Transverse colon (tissue), 4 donors: ENCODE measurements at regions not wholly inside any gene's neighbourhood (a gene's known extent, or its start where the extent isn't known, plus 50 kb on each side); places are given as distances from the start of the nearest gene placed in this dataset.
A peak's percentile ranks its signal among the peaks of the same experiment; 100 is the strongest.

Experiments used
- DNase-seq: peaks from one replicate; pipeline ENCODE4 v3.0.0-alpha.2; 2019
- H3K27ac ChIP-seq, 4 donors: fragments of 200-600 bp; sonication (generic); 2 replicates each; pipeline ENCODE4 v1.5.1; 2016 to 2018; ENCODE audit warnings: inconsistent platforms in 4 of 4
- H3K27me3 ChIP-seq: fragments of 200-600 bp; sonication (generic); 2 replicates; pipeline ENCODE4 v1.5.1; 2017; ENCODE audit warnings: inconsistent platforms
- H3K36me3 ChIP-seq, 4 donors: fragments of 200-600 bp; sonication (generic); 2 replicates each; pipeline ENCODE4 v1.5.1; 2017 to 2019; ENCODE audit warnings: inconsistent platforms in 4 of 4
- H3K4me1 ChIP-seq, 4 donors: fragments of 200-600 bp; sonication (generic); 2 replicates each; pipeline ENCODE4 v1.5.1; 2017 to 2020; ENCODE audit warnings: inconsistent platforms in 4 of 4
- H3K4me3 ChIP-seq, 4 donors: fragments of 200-600 bp; sonication (generic); 1 replicate in 1 of 4; 2 replicates in 3 of 4; pipeline versions ENCODE4 v1.5.1 to v1.6.1; 2017 to 2019; ENCODE audit warnings: inconsistent platforms in 4 of 4
- H3K9me3 ChIP-seq, 2 donors: fragments of 200-600 bp; sonication (generic); 2 replicates each; pipeline ENCODE4 v1.5.1; 2017 to 2019; ENCODE audit warnings: inconsistent platforms in 2 of 2
- CTCF ChIP-seq, 5 experiments: fragments of 200-600 bp in 3 of 5; fragments of 450-650 bp in 2 of 5; sonication (generic) in 3 of 5; IDR thresholded peaks; 1 replicate in 2 of 5; 2 replicates in 3 of 5; pipeline ENCODE4 v1.5.1; 2016 to 2017; ENCODE audit warnings: antibody characterized with exemption in 5 of 5, inconsistent platforms in 3 of 5, mild to moderate bottlenecking in 2 of 5, moderate library complexity in 1 of 5
- EP300 ChIP-seq: sonication (generic); formaldehyde crosslinking; IDR thresholded peaks from one replicate; pipeline ENCODE4 v1.6.1; 2017; ENCODE audit warnings: antibody characterized with exemption, low read depth
- POLR2A ChIP-seq: fragments of 450-650 bp; IDR thresholded peaks from one replicate; pipeline ENCODE4 v1.6.1; 2016; ENCODE audit warnings: antibody characterized with exemption, mild to moderate bottlenecking, moderate library complexity
- POLR2AphosphoS5 ChIP-seq, 3 donors: sonication (generic); formaldehyde crosslinking; IDR thresholded peaks; one replicate each; pipeline ENCODE4 v1.6.1; 2016; ENCODE audit warnings: antibody characterized with exemption in 3 of 3
- WGBS, 2 donors: methylation state at CpG; one replicate each; pipeline ENCODE4 v1.1.5; 2018; ENCODE audit warnings: low coverage in 1 of 2; 5-methylcytosine and 5-hydroxymethylcytosine counted together
- in situ Hi-C, 4 donors: fragments of 200-750 bp; cut with MboI; loops; one replicate each; pipeline versions ENCODE4 v1.15.0 to v1.15.1; 2017; ENCODE audit warnings: low sequenced_read_pairs in 3 of 4, low pct_ligation_motif_present in 1 of 4, low pct_unique_long_range_greater_than_20kb in 1 of 4
- intact Hi-C: fragments of 100-400 bp; cut with DNase I; formaldehyde crosslinking; loops from one replicate; pipeline ENCODE4 v1.15.1; 2023; ENCODE audit warnings: low total_unique reads

- no peak for TF ChIP-seq EP300
- no peak for TF ChIP-seq POLR2A
- no peak for TF ChIP-seq POLR2AphosphoS5 (IDR thresholded peaks at IDR 0.05)
- peaks cover 0 to 5% (median 2%) of the 10 kb centered on the region in 4 donors for H3K4me1 ChIP-seq
- 63 to 66% methylated on average over 8 of the region's 8 CpGs for WGBS, 2 donors
- H3K27me3 ChIP-seq: peaks cover 95% of the 10 kb centered on the region
- H3K27ac ChIP-seq: no peak overlapping the region
- H3K36me3 ChIP-seq: no peaks in the 10 kb centered on the region
- intact Hi-C loops: no loop called here
- no peaks in the 10 kb centered on the region for H3K9me3 ChIP-seq
- no peak for DNase-seq
- H3K4me3 ChIP-seq: no peak overlapping the region
- in situ Hi-C loops: loop anchor here in 1 of 4 donors (25.0 kb wide), 1 partner anchor 123 kb away; the partner anchor contains the start of gene FOXD1
These were observed 134.0 kb downstream of the FOXD1 start for GRCh38 chr5:73314395-73315257.

GRCh38 chr5:73312872-73313510 is 135.6 kb downstream of the FOXD1 start:
- intact Hi-C loops (no loop called here), in situ Hi-C loops (loop anchor here in 1 of 4 donors (25.0 kb wide), 1 partner anchor 124 kb away; the partner anchor contains the start of gene FOXD1)
- Histone ChIP-seq H3K4me3 (no peak overlapping the region), H3K4me1 (peaks cover 0 to 5% (median 2%) of the 10 kb centered on the region in 4 donors), H3K9me3 (no peaks in the 10 kb centered on the region), H3K27me3 (peaks cover 95% of the 10 kb centered on the region), H3K27ac (no peak overlapping the region), H3K36me3 (no peaks in the 10 kb centered on the region)
- TF ChIP-seq POLR2AphosphoS5 (IDR thresholded peaks at IDR 0.05) (no peak), CTCF (IDR thresholded peaks at IDR 0.05) (no peak), EP300 (no peak), POLR2A (no peak)
- WGBS, 2 donors: 41 to 46% methylated on average over 3 of the region's 3 CpGs
- DNase-seq: no peak

- Histone ChIP-seq H3K27me3 (peaks cover 97% of the 10 kb centered on the region), H3K27ac (no peak overlapping the region), H3K36me3 (no peaks in the 10 kb centered on the region), H3K4me3 (no peak overlapping the region), H3K4me1 (peaks cover 0 to 5% (median 2%) of the 10 kb centered on the region in 4 donors), H3K9me3 (no peaks in the 10 kb centered on the region)
- in situ Hi-C loops (loop anchor here in 1 of 4 donors (25.0 kb wide), 1 partner anchor 125 kb away; the partner anchor contains the start of gene FOXD1), intact Hi-C loops (no loop called here)
- DNase-seq: peak; percentile 22
- 38 to 39% methylated on average over 8 to 13 of the region's 13 CpGs for WGBS, 2 donors
- TF ChIP-seq CTCF (IDR thresholded peaks at IDR 0.05) (peak in 1 of 5 experiments; percentile 6), POLR2AphosphoS5 (IDR thresholded peaks at IDR 0.05) (no peak)
These were observed 136.3 kb downstream of the FOXD1 start for GRCh38 chr5:73312146-73312871.

GRCh38 chr5:73311291-73312110 is 137.1 kb downstream of the FOXD1 start:
- Histone ChIP-seq H3K9me3 (no peaks in the 10 kb centered on the region), H3K27ac (no peak overlapping the region), H3K4me3 (no peak overlapping the region), H3K4me1 (peaks cover 0 to 5% (median 2%) of the 10 kb centered on the region in 4 donors), H3K27me3 (peaks cover 97% of the 10 kb centered on the region), H3K36me3 (no peaks in the 10 kb centered on the region)
- intact Hi-C loops: no loop called here
- WGBS, 2 donors: 30 to 57% methylated on average over 10 to 31 of the region's 31 CpGs
- TF ChIP-seq EP300 (no peak), POLR2AphosphoS5 (IDR thresholded peaks at IDR 0.05) (no peak), CTCF (IDR thresholded peaks at IDR 0.05) (no peak), POLR2A (no peak)
- no peak for DNase-seq
- in situ Hi-C loops: loop anchor here in 1 of 4 donors (25.0 kb wide), 1 partner anchor 126 kb away; the partner anchor contains the start of gene FOXD1
